ENCODE measurements at regions not wholly inside any gene's neighbourhood (a gene's known extent, or its start where the extent isn't known, plus 50 kb on each side); places are given as distances from the start of the nearest gene placed in this dataset.

DNA sequence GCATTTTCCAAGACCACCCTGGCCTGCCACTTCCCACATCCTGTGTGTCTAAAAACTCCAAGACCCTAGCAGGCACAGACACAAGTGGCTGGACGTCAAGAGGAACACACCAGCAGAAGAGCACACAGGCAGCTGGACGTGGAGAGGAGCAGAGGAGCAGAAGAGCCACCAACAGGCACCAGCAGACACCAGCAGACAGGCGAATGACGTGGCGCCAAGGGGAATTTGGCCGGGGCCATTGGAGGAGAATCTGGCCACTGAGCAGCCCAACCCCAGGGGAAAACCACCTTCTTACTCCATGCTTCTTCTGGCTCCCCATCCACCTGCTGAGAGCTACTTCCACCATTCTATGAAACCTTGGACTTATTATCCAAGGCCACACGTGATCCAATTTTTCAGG lies 243.1 kb upstream of the CTSO start:
- Histone ChIP-seq H3K4me3 (no peak overlapping the region), H3K9me3 (no peaks in the 10 kb centered on the region), H3K36me3 (no peaks in the 10 kb centered on the region), H3K27ac (no peak overlapping the region), H3K4me1 (ENCODE audit: control insufficient read depth in 1 of 2, low read depth in 2 of 2) (no peaks in the 10 kb centered on the region), H3K27me3 (replicated peaks; ENCODE audit: insufficient read depth) (no peaks in the 10 kb centered on the region)
- TF ChIP-seq CTCF (IDR thresholded peaks at IDR 0.05) = no peak
- ATAC-seq (ENCODE audit: insufficient number of reproducible peaks, low FRiP score, low read depth) (no peak), DNase-seq (ENCODE audit: low spot score) (no peak)

DNA sequence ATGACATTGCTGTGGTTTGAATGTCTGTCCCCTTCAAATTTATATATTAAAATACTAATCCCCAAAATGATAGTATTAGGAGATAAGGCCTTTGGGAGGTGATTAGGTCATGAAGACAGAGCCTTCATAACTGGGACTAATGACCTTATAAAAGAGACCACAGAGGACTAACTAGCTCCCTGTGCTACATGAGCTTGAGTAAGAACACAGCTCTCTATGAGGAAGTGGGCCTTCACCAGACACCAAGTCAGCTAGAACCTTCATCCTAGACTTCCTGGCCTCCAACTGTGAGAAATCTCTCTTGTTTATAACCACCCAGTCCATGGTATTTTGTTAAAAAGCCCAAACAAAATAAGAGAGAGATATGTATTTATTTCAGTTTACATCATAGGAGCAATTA lies 242.2 kb upstream of the CTSO start:
- DNase-seq (ENCODE audit: low spot score) (no peak), ATAC-seq (ENCODE audit: insufficient number of reproducible peaks, low FRiP score, low read depth) (no peak)
- H3K4me3 ChIP-seq = no peak overlapping the region
- H3K9me3 ChIP-seq = no peaks in the 10 kb centered on the region
- no peaks in the 10 kb centered on the region for H3K4me1 ChIP-seq (ENCODE audit: control insufficient read depth in 1 of 2, low read depth in 2 of 2)
- no peaks in the 10 kb centered on the region for H3K36me3 ChIP-seq
- no peak for TF ChIP-seq CTCF (IDR thresholded peaks at IDR 0.05)
- H3K27ac ChIP-seq = no peak overlapping the region
- no peaks in the 10 kb centered on the region for H3K27me3 ChIP-seq (replicated peaks; ENCODE audit: insufficient read depth)

DNA sequence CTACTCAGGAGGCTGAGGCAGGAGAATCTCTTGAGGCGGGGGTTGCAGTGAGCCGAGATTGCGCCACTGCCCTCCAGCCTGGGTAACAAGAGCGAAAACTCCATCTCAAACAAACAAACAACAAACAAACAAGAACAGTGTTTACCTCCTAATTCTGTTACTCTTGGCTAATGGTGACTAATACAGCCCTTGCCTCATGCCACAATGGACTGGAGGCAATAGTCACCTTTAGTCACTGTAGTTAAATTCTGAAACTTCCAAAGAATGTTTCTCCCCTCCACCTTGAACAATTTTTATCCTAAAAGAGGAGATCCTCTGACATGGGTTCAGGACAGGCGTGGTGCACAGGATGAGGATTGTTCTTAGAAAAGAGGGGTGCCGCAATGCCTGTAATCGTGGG lies 241.2 kb upstream of the CTSO start:
- no peak for TF ChIP-seq CTCF (IDR thresholded peaks at IDR 0.05)
- ATAC-seq (ENCODE audit: insufficient number of reproducible peaks, low FRiP score, low read depth) (no peak), DNase-seq (ENCODE audit: low spot score) (no peak)
- Histone ChIP-seq H3K9me3 (no peaks in the 10 kb centered on the region), H3K27ac (no peak overlapping the region), H3K4me3 (no peak overlapping the region), H3K27me3 (replicated peaks; ENCODE audit: insufficient read depth) (no peaks in the 10 kb centered on the region), H3K36me3 (no peaks in the 10 kb centered on the region), H3K4me1 (ENCODE audit: control insufficient read depth in 1 of 2, low read depth in 2 of 2) (no peaks in the 10 kb centered on the region)

DNA sequence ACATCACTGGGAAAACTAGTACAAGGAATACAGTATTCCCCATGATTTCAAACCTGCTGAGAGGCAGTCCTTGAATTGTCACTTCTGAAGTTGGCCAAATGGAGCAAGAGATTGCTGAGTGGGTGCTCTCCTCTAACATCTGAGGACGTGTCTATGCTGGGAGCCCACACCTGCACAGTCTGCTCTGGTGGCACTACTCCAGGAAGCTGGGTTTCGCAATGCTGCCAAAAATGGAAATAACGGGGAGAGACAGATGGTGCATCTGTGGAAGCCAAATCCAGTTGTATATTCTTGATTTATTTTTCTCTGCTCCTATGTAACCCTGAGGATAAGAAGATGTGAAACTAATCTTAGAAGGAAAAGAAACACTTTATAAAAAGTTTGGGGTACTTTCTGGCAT lies 240.1 kb upstream of the CTSO start:
- H3K27me3 ChIP-seq (replicated peaks; ENCODE audit: insufficient read depth) = no peaks in the 10 kb centered on the region
- DNase-seq (ENCODE audit: low spot score) (no peak), ATAC-seq (ENCODE audit: insufficient number of reproducible peaks, low FRiP score, low read depth) (no peak)
- H3K4me3 ChIP-seq = no peak overlapping the region
- no peaks in the 10 kb centered on the region for H3K9me3 ChIP-seq
- no peak for TF ChIP-seq CTCF (IDR thresholded peaks at IDR 0.05)
- no peak overlapping the region for H3K27ac ChIP-seq
- no peaks in the 10 kb centered on the region for H3K36me3 ChIP-seq
- H3K4me1 ChIP-seq (ENCODE audit: control insufficient read depth in 1 of 2, low read depth in 2 of 2) = no peaks in the 10 kb centered on the region

- TF ChIP-seq CTCF (IDR thresholded peaks at IDR 0.05) = no peak
Observed at GRCh38 chr4:156193106-156193505, 239.4 kb upstream of the CTSO start.

More at GRCh38 chr4:156193106-156193505, 239.4 kb upstream of the CTSO start:
- Histone ChIP-seq H3K27me3 (replicated peaks; ENCODE audit: insufficient read depth) (no peaks in the 10 kb centered on the region), H3K9me3 (no peaks in the 10 kb centered on the region), H3K4me3 (no peak overlapping the region), H3K36me3 (no peaks in the 10 kb centered on the region), H3K4me1 (ENCODE audit: control insufficient read depth in 1 of 2, low read depth in 2 of 2) (no peaks in the 10 kb centered on the region), H3K27ac (no peak overlapping the region)
- ATAC-seq (ENCODE audit: insufficient number of reproducible peaks, low FRiP score, low read depth) (no peak), DNase-seq (ENCODE audit: low spot score) (no peak)

Data from thoracic aorta (tissue), 2 donors.